RWPE1 (cell line): ENCODE measurements at regions not wholly inside any gene's neighbourhood (a gene's known extent, or its start where the extent isn't known, plus 50 kb on each side); places are given as distances from the start of the nearest gene placed in this dataset.

Source experiments
- CTCF ChIA-PET: fragments of 350-600 bp; sonication (Branson Sonifier 250); formaldehyde crosslinking; extraction: SDS; loops from one replicate; lab custom pipeline; 2021; lab: Yijun Ruan, JAX
- POLR2A ChIA-PET: fragments of 400-600 bp; formaldehyde crosslinking; extraction: SDS; loops from one replicate; lab custom pipeline; 2020; ENCODE audit warnings: antibody characterized with exemption; ENCODE audit not compliant: low non-redundant PET; lab: Yijun Ruan, JAX
- DNase-seq: peaks from one replicate; pipeline ENCODE4 v3.0.0; 2012; ENCODE audit warnings: low spot score
- H3K27ac ChIP-seq: fragments of 450-650 bp; 2 replicates; pipeline ENCODE4 v1.5.1; 2017
- TF ChIP-seq, protein P1 (sequence below): fragments of 450-650 bp; conservative IDR thresholded peaks from 2 replicates; pipeline ENCODE4 v1.5.1; 2017; ENCODE audit warnings: low read depth, mild to moderate bottlenecking

DNA sequence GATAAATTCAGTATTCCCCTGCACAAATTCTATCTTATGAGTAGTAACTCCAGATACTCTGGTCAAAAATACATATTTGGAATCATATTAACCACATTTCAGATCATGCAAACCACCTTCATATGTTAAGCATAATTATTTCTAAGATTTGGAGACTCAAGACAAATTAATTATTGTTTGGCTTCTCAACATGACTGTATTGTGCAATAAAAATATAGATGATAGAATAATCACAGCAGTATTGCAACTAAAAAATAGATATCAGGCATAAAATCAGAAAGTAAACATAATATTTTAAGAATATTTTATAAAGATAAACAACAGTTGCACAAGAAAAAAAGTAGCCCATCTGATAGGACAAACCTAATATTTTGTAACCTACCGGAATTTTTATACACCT lies 1767.6 kb upstream of the NUDT12 start:
- POLR2A ChIA-PET, result no interaction called here
- CTCF ChIA-PET, result no interaction called here
- DNase-seq, result no peak

DNA sequence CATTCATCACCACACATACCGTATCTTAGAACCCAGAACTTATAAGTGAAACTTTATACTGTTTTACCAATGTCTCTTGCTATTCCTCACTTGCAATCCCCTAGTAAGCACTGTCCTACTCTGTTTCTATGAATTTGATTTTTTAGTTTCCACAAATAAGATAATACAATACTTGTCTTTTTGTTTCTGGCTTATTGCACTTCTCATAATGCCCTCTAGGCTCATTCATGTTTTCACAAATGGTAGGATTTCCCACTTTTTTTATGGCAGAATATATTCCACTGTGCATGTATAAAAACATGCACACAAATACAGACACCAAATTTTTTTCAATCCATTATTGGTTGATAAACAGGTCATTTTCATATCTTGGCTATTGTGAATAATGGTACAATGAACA lies 1742.3 kb upstream of the NUDT12 start:
- DNase-seq, result no peak
- CTCF ChIA-PET, result interaction anchor here (0.7 kb wide), 1 partner anchor 215 kb away, joined by 3 read pairs; no protein-coding TSS in a partner anchor
- no peak overlapping the region for H3K27ac ChIP-seq
- POLR2A ChIA-PET, result no interaction called here
- TF ChIP-seq, protein P1, sequence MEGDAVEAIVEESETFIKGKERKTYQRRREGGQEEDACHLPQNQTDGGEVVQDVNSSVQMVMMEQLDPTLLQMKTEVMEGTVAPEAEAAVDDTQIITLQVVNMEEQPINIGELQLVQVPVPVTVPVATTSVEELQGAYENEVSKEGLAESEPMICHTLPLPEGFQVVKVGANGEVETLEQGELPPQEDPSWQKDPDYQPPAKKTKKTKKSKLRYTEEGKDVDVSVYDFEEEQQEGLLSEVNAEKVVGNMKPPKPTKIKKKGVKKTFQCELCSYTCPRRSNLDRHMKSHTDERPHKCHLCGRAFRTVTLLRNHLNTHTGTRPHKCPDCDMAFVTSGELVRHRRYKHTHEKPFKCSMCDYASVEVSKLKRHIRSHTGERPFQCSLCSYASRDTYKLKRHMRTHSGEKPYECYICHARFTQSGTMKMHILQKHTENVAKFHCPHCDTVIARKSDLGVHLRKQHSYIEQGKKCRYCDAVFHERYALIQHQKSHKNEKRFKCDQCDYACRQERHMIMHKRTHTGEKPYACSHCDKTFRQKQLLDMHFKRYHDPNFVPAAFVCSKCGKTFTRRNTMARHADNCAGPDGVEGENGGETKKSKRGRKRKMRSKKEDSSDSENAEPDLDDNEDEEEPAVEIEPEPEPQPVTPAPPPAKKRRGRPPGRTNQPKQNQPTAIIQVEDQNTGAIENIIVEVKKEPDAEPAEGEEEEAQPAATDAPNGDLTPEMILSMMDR, result no peak

More for the DNA sequence above, 1767.6 kb upstream of the NUDT12 start:
- TF ChIP-seq, protein P1, result no peak
- no peak overlapping the region for H3K27ac ChIP-seq

DNA sequence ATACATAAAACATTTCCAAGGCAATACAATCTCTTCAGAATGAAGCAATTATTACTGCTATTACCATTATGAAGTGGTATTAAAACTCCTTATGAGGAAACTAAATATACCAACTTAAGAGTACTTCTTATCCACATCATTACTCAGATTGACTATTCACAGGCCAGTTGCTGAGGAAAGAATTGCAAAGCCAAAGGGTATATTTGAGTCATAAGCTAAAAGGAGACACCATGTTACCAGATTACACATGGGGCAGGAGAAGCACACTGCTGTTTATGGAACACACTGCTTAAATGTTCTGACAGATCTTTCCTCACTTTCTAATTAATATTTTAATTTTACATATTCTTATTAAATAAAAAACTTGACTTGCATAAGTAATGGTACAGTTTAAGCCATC lies 1726.4 kb upstream of the NUDT12 start:
- TF ChIP-seq, protein P1, result no peak
- no peak overlapping the region for H3K27ac ChIP-seq
- ChIA-PET CTCF (no interaction called here), POLR2A (no interaction called here)
- no peak for DNase-seq

DNA sequence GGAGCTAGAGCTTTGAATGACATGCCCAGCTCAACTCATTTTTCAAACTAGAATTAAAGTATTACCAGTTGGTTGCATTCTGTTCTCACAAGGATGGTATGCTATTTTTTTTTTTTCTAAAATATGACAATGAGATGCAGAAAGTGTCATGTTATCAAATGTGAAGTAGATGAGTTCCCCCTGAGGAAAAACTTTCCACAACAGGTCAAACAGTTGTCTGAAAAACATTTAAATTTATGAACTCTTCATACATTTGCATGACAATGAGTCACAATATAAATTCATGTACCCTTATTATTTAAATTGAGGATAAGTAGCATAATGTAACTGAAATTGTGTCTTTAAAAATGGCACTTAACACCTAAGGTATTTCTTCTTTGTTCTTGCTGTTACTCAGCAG lies 1720.5 kb upstream of the NUDT12 start:
- TF ChIP-seq, protein P1, result no peak
- POLR2A ChIA-PET, result no interaction called here
- CTCF ChIA-PET, result interaction anchor here (0.7 kb wide), 1 partner anchor 1210 kb away, joined by 3 read pairs; no protein-coding TSS in a partner anchor
- DNase-seq, result no peak
- no peak overlapping the region for H3K27ac ChIP-seq

DNA sequence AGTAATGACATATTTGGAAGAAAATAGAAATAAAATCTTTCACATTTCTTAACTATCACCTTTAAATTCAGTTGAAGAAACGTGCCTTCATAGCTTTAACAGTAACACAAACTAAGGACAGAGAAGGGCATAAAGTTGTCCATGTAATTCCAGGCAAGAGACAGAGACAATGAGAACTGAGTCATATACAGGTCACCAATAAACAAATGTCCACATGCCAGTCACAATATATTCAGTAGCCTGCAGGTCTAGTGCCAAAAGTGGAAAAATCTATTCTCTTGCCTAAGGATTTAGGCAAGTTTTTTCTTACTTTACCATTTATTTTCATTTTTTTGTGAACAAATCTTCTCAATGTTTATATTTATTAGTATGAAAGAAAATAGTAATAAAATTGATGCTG lies 1711.5 kb upstream of the NUDT12 start:
- ChIA-PET POLR2A (no interaction called here), CTCF (no interaction called here)
- no peak overlapping the region for H3K27ac ChIP-seq
- DNase-seq, result no peak
- TF ChIP-seq, protein P1, result no peak

DNA sequence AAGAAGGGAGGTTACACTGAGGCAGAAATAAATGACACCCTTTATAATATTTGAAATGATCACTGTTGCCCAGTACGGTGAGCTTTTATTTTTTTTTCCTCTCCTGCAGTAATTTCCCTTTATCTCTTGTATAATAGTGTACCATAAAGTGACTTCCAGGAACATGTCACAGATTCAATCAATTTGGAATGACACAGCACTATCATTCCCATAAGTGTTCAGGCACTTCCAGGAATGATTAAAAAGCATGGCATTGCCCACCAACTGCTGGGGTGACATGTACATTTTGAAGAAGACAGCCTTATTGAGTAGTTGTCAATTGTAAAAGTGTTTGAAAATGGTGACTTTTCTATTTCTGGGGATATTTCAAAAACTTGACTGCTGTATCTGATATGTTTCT lies 1700.9 kb upstream of the NUDT12 start:
- TF ChIP-seq, protein P1, result no peak
- CTCF ChIA-PET, result no interaction called here
- POLR2A ChIA-PET, result no interaction called here
- DNase-seq, result no peak
- no peak overlapping the region for H3K27ac ChIP-seq
